Thoracic aorta (tissue), 2 donors: ENCODE measurements at regions not wholly inside any gene's neighbourhood (a gene's known extent, or its start where the extent isn't known, plus 50 kb on each side); places are given as distances from the start of the nearest gene placed in this dataset.
A peak's percentile ranks its signal among the peaks of the same experiment; 100 is the strongest.

Source experiments
- ATAC-seq: fragments of 150-250 bp; one replicate; pipeline ENCODE4 v1.8.0; 2017; ENCODE audit warnings: low read depth; ENCODE audit not compliant: insufficient number of reproducible peaks, low FRiP score
- DNase-seq: peaks from one replicate; pipeline ENCODE4 v3.0.0-alpha.2; 2020; ENCODE audit warnings: low spot score
- H3K27ac ChIP-seq, 2 donors: fragments of 200-600 bp; sonication (generic); 1 replicate in 1 of 2; 2 replicates in 1 of 2; pipeline ENCODE4 v1.5.1; 2016; ENCODE audit warnings: mild to moderate bottlenecking in 2 of 2, moderate library complexity in 2 of 2
- H3K27me3 ChIP-seq: fragments of 200-600 bp; sonication (generic); replicated peaks from 2 replicates; pipeline ENCODE4 v1.6.0; 2016; ENCODE audit warnings: mild to moderate bottlenecking; ENCODE audit not compliant: insufficient read depth
- H3K36me3 ChIP-seq: fragments of 200-600 bp; sonication (generic); one replicate; pipeline ENCODE4 v1.5.1; 2016
- H3K4me1 ChIP-seq, 2 donors: fragments of 200-600 bp; sonication (generic); 1 replicate in 1 of 2; 2 replicates in 1 of 2; pipeline versions ENCODE4 v1.5.1 to v1.6.0; 2016; ENCODE audit warnings: low read depth in 2 of 2, mild to moderate bottlenecking in 1 of 2; ENCODE audit not compliant: control insufficient read depth in 1 of 2
- H3K4me3 ChIP-seq: fragments of 200-600 bp; sonication (generic); 2 replicates; pipeline ENCODE4 v1.5.1; 2016; ENCODE audit warnings: mild to moderate bottlenecking
- H3K9me3 ChIP-seq: fragments of 200-600 bp; sonication (generic); 2 replicates; pipeline ENCODE4 v1.5.1; 2016
- CTCF ChIP-seq: fragments of 200-600 bp; sonication (generic); IDR thresholded peaks from one replicate; pipeline ENCODE4 v1.5.1; 2019; ENCODE audit warnings: antibody characterized with exemption

GRCh38 chr3:64331605-64332004 lies 106.3 kb upstream of the PRICKLE2 start:
- Histone ChIP-seq H3K36me3 (no peaks in the 10 kb centered on the region), H3K9me3 (no peaks in the 10 kb centered on the region), H3K27me3 (no peaks in the 10 kb centered on the region), H3K27ac (no peak overlapping the region), H3K4me1 (no peaks in the 10 kb centered on the region), H3K4me3 (no peak overlapping the region)
- ATAC-seq (no peak), DNase-seq (no peak)
- no peak for TF ChIP-seq CTCF

- H3K4me1 ChIP-seq, result no peaks in the 10 kb centered on the region
- ATAC-seq (no peak), DNase-seq (no peak)
- no peaks in the 10 kb centered on the region for H3K27me3 ChIP-seq
- no peak overlapping the region for H3K4me3 ChIP-seq
- TF ChIP-seq CTCF, result no peak
- no peak overlapping the region for H3K27ac ChIP-seq
- no peaks in the 10 kb centered on the region for H3K36me3 ChIP-seq
- H3K9me3 ChIP-seq, result no peaks in the 10 kb centered on the region
These were observed 103.8 kb upstream of the PRICKLE2 start for GRCh38 chr3:64329037-64329436.

- Histone ChIP-seq H3K9me3 (no peaks in the 10 kb centered on the region), H3K27ac (peak overlapping the region; percentile 31 to 40), H3K4me1 (no peaks in the 10 kb centered on the region), H3K4me3 (no peak overlapping the region), H3K36me3 (no peaks in the 10 kb centered on the region), H3K27me3 (no peaks in the 10 kb centered on the region)
- ATAC-seq (peak; percentile 12), DNase-seq (no peak)
- no peak for TF ChIP-seq CTCF
These were observed 102.0 kb upstream of the PRICKLE2 start for GRCh38 chr3:64327100-64327804.

- H3K9me3 ChIP-seq, result no peaks in the 10 kb centered on the region
- no peaks in the 10 kb centered on the region for H3K4me1 ChIP-seq
- no peak overlapping the region for H3K4me3 ChIP-seq
- DNase-seq (no peak), ATAC-seq (no peak)
- no peaks in the 10 kb centered on the region for H3K36me3 ChIP-seq
- no peak overlapping the region for H3K27ac ChIP-seq
- no peaks in the 10 kb centered on the region for H3K27me3 ChIP-seq
- TF ChIP-seq CTCF, result no peak
These were observed 96.5 kb upstream of the PRICKLE2 start for GRCh38 chr3:64321747-64322146.

GRCh38 chr3:64319391-64319790 lies 94.1 kb upstream of the PRICKLE2 start:
- no peaks in the 10 kb centered on the region for H3K27me3 ChIP-seq
- no peaks in the 10 kb centered on the region for H3K4me1 ChIP-seq
- no peak overlapping the region for H3K4me3 ChIP-seq
- no peak for DNase-seq
- H3K36me3 ChIP-seq, result no peaks in the 10 kb centered on the region
- H3K9me3 ChIP-seq, result no peaks in the 10 kb centered on the region
- no peak for ATAC-seq
- TF ChIP-seq CTCF, result no peak
- no peak overlapping the region for H3K27ac ChIP-seq
